GM12873 (cell line): ENCODE measurements at regions not wholly inside any gene's neighbourhood (a gene's known extent, or its start where the extent isn't known, plus 50 kb on each side); places are given as distances from the start of the nearest gene placed in this dataset.

Experiments used
- CTCF ChIP-seq: IDR thresholded peaks from 2 replicates; pipeline ENCODE4 v1.5.1; 2012; ENCODE audit warnings: low read depth, mild to moderate bottlenecking, moderate library complexity, low read length, control low read depth; ENCODE audit not compliant: insufficient read depth; ENCODE audit errors: missing control alignments

GRCh38 chr9:19516348-19516747 is 107.5 kb downstream of the ACER2 start:
- no peak for TF ChIP-seq CTCF

GRCh38 chr9:19513671-19514275 is 105.0 kb downstream of the ACER2 start:
- TF ChIP-seq CTCF = no peak

GRCh38 chr9:19512103-19512832 is 103.5 kb downstream of the ACER2 start:
- TF ChIP-seq CTCF = no peak

GRCh38 chr9:19511694-19512093 is 102.9 kb downstream of the ACER2 start:
- no peak for TF ChIP-seq CTCF

GRCh38 chr9:19510907-19511306 is 102.1 kb downstream of the ACER2 start:
- TF ChIP-seq CTCF = no peak
